ENCODE measurements at regions not wholly inside any gene's neighbourhood (a gene's known extent, or its start where the extent isn't known, plus 50 kb on each side); places are given as distances from the start of the nearest gene placed in this dataset.

GRCh38 chr2:44850016-44850415 lies 91.5 kb upstream of the SIX3 start:
- TF ChIP-seq EP300 (IDR thresholded peaks at IDR 0.05) (no peak), POLR2A (IDR thresholded peaks at IDR 0.05) (no peak), POLR2AphosphoS5 (IDR thresholded peaks at IDR 0.05) (no peak), CTCF (IDR thresholded peaks at IDR 0.05) (no peak)
- Histone ChIP-seq H3K27me3 (peaks cover 42% of the 10 kb centered on the region), H3K9me3 (no peaks in the 10 kb centered on the region), H3K36me3 (no peaks in the 10 kb centered on the region), H3K27ac (no peak overlapping the region), H3K4me3 (no peak overlapping the region), H3K4me1 (no peaks in the 10 kb centered on the region)
- 100% methylated on average over 1 of the region's 1 CpG; no CpG with 5 or more reads in 1 of the 2 donors for WGBS, 2 donors (ENCODE audit: low coverage in 1 of 2)
- ATAC-seq: no peak

- Histone ChIP-seq H3K36me3 (no peaks in the 10 kb centered on the region), H3K4me1 (no peaks in the 10 kb centered on the region), H3K9me3 (no peaks in the 10 kb centered on the region), H3K27me3 (peaks cover 41% of the 10 kb centered on the region), H3K4me3 (no peak overlapping the region), H3K27ac (no peak overlapping the region)
- TF ChIP-seq POLR2AphosphoS5 (IDR thresholded peaks at IDR 0.05): no peak
- no peak for ATAC-seq
These were observed 90.0 kb upstream of the SIX3 start for GRCh38 chr2:44851518-44851917.

- Histone ChIP-seq H3K4me1 (no peaks in the 10 kb centered on the region), H3K27ac (no peak overlapping the region), H3K9me3 (no peaks in the 10 kb centered on the region), H3K36me3 (no peaks in the 10 kb centered on the region), H3K27me3 (peaks cover 34% of the 10 kb centered on the region), H3K4me3 (no peak overlapping the region)
- no peak for ATAC-seq
- TF ChIP-seq POLR2AphosphoS5 (IDR thresholded peaks at IDR 0.05) (no peak), POLR2A (IDR thresholded peaks at IDR 0.05) (no peak), CTCF (IDR thresholded peaks at IDR 0.05) (no peak), EP300 (IDR thresholded peaks at IDR 0.05) (no peak)
- 75 to 100% methylated on average over 2 of the region's 2 CpGs for WGBS, 2 donors (ENCODE audit: low coverage in 1 of 2)
These were observed 88.9 kb upstream of the SIX3 start for GRCh38 chr2:44852594-44852993.

- H3K27me3 ChIP-seq: peaks cover 9% of the 10 kb centered on the region
- no peak for TF ChIP-seq POLR2AphosphoS5 (IDR thresholded peaks at IDR 0.05)
- no peak for TF ChIP-seq POLR2A (IDR thresholded peaks at IDR 0.05)
- no peak for TF ChIP-seq CTCF (IDR thresholded peaks at IDR 0.05)
- no peak for TF ChIP-seq EP300 (IDR thresholded peaks at IDR 0.05)
- ATAC-seq: no peak
- no peaks in the 10 kb centered on the region for H3K4me1 ChIP-seq
- peaks cover 0 to 27% (median 0%) of the 10 kb centered on the region in 3 donors for H3K9me3 ChIP-seq
- H3K4me3 ChIP-seq: no peak overlapping the region
- 48 to 56% methylated on average over 2 to 3 of the region's 3 CpGs for WGBS, 2 donors (ENCODE audit: low coverage in 1 of 2)
- no peak overlapping the region for H3K27ac ChIP-seq
- H3K36me3 ChIP-seq: no peaks in the 10 kb centered on the region
These were observed 82.2 kb upstream of the SIX3 start for GRCh38 chr2:44859337-44859736.

GRCh38 chr2:44866152-44866551 lies 75.3 kb upstream of the SIX3 start:
- no peak overlapping the region for H3K27ac ChIP-seq
- no peak for TF ChIP-seq CTCF (IDR thresholded peaks at IDR 0.05)
- TF ChIP-seq POLR2A (IDR thresholded peaks at IDR 0.05): no peak
- TF ChIP-seq POLR2AphosphoS5 (IDR thresholded peaks at IDR 0.05): no peak
- no peak for TF ChIP-seq EP300 (IDR thresholded peaks at IDR 0.05)
- no peak overlapping the region for H3K4me3 ChIP-seq
- peaks cover 0 to 4% (median 0%) of the 10 kb centered on the region in 3 donors for H3K9me3 ChIP-seq
- no peaks in the 10 kb centered on the region for H3K4me1 ChIP-seq
- peaks cover 4% of the 10 kb centered on the region for H3K27me3 ChIP-seq
- H3K36me3 ChIP-seq: no peaks in the 10 kb centered on the region
- ATAC-seq: no peak
- 25 to 46% methylated on average over 1 of the region's 1 CpG for WGBS, 2 donors (ENCODE audit: low coverage in 1 of 2)

Measured in gastroesophageal sphincter (tissue), 4 donors.